Stimulated activated CD8-positive, alpha-beta memory T cell treated with anti-CD3 and anti-CD28 coated beads, Interleukin-4, amount 100 ng/mL, for 4 hours (primary cell): ENCODE measurements at regions not wholly inside any gene's neighbourhood (a gene's known extent, or its start where the extent isn't known, plus 50 kb on each side); places are given as distances from the start of the nearest gene placed in this dataset.
"Not testable (repeated sequence)": the region's sequence is repeated elsewhere in the genome, so short reads cannot be mapped to it uniquely, and the experiment has no call there.

Source experiments
- DNase-seq, 2 donors: peaks; one replicate each; pipeline ENCODE4 v3.0.0-alpha.2; 2020; ENCODE audit warnings: low read depth in 2 of 2, low spot score in 1 of 2

DNA sequence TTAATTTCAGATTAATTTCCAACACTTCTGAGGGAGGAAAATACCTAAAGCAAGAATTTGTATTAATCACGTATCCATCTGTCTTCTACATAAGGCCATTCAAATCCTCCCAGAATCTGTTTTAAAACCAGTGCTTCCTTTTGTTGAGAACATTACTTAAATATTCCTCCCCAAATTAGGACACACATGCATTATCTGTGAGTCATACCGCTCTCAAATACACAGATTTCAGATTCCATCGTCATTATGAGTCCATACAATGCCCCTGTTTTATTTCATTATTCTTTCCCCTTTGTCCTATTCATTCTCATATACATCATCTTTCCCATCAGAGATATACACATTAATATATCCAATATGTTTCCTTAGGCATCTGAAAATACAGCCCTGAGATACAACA, 57.3 kb upstream of the PRSS12 start:
- no peak for DNase-seq

DNA sequence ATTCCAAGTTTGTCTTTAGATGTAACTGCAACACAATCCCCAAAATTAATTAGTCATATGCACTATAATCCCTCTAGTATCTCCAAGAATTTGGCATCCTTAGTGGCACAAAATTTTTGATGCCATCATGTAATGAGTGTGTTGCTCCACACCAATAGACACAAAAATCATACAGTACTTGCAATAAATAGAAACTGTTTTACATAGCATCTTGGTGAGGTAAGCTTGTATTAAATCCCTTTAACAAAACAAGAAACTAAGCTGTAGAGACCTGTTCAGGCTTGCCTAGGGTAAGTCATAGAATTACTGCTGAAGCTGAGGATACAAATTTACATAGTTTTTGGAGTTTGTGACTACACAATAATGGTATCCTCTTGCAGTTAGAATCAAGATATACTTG, 64.5 kb upstream of the PRSS12 start:
- DNase-seq: no peak

DNA sequence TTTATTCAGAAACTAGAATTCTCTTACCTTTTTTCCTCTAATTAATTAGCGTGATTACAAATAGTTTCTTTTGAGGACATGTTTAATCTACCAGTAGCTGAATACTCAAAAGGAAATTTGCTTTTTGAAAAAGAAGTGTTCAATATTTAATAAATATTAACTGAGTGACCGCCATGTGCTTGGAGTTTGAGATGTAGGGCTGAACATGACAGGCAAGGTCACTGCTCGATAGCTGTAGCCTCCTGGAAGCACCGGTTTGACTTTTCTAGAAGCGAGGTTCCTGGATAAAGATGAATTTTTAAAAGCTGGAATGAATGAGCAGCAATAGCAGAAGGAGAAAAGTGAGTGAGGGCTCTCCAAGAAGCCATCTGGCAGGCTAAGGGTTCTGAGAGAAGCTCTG, 65.0 kb upstream of the PRSS12 start:
- DNase-seq: not testable (repeated sequence)

DNA sequence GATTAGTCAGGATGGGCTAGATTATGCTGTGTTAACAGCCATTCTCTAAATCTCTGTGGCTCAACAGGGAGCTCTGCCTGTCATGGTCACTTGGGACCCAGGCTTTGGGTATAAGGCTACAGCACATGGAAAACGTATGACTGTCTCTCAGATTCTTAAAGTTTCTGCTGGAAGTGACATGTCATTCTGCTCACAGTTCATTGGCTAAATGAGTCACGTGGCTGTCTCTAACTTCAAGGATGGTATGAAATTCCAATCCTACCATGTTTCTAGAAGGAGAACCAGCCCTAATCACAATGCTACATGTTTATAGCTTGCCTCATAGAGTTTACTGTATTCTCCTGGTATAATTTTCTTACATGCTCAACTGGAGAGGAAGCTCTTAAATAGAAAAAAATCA, 65.6 kb upstream of the PRSS12 start:
- not testable (repeated sequence) for DNase-seq

DNA sequence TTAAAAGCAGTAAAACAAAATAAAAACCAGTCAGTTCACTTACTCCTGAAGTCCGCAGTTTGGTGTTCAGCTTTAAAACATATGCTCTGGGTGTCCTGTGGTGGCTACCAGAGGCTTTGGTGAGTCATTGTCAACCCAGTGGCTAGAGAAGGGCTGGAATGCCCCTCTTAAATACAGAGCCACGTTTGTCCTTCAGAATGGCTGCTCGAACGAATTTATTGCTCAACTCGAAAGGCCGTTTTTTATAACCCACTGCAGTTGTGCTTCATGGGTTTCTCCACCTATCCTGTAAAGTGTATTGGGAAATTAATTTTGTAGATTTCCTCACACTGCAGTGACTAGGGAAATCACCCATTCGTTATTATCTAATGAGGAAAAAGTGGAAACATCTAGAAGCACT, 66.8 kb upstream of the PRSS12 start:
- DNase-seq: not testable (repeated sequence)

DNA sequence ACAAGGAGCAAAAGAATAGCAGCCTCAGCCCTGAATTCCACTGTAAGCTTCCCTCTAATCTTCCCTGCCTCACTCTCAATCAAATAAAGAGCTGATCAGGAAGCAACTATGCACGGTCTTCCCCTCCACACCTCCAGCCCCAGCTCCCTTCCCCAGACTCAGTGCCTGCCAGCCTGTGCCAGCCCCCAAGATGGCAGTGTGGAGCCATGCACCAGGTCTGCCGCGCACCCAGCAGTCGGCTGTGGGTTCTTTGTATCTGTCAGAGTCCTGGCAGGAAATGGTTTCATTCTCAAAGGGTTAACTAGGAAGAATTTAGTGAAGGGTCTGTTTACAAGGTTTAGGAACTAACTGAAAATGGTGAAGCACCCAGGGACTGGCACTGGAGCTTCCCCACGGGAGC, 71.3 kb upstream of the PRSS12 start:
- not testable (repeated sequence) for DNase-seq

DNA sequence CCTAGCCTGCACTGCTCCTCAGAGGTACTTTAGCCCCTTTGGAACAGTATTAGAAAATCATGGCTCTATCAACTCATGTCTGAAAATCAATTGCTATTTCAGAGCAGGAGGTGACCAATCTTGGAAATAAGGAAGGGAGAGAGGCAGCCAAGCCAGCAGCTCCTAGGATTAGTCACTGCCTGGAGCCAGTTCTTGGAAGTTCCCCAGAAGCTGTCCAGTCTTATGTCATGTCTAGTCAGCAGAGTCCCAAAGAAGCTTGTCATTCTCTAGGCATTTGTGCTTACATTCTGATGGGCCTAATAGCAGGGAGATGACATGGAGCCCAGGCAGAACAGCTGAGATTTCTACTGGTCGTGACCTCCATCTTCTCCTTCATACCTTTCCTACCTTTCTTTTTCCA, 76.1 kb upstream of the PRSS12 start:
- not testable (repeated sequence) for DNase-seq

DNA sequence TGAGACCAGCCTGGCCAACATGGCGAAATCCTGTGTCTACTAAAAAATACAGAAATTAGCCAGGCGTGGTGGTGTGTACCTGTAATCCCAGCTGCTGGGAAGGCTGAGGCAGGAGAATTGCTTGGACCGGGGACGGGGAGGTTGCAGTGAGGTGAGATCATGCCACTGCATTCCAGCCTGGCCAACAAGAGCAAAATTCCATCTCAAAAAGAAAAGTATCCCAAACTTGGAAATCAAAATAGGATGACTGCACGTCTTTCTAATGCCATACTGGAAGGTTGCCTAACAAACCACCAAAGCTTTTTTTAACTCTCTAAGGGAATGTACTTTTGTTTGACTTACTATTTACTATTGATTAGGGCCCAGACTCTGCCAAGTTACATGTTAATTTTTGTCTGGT, 79.6 kb upstream of the PRSS12 start:
- DNase-seq: not testable (repeated sequence)

DNA sequence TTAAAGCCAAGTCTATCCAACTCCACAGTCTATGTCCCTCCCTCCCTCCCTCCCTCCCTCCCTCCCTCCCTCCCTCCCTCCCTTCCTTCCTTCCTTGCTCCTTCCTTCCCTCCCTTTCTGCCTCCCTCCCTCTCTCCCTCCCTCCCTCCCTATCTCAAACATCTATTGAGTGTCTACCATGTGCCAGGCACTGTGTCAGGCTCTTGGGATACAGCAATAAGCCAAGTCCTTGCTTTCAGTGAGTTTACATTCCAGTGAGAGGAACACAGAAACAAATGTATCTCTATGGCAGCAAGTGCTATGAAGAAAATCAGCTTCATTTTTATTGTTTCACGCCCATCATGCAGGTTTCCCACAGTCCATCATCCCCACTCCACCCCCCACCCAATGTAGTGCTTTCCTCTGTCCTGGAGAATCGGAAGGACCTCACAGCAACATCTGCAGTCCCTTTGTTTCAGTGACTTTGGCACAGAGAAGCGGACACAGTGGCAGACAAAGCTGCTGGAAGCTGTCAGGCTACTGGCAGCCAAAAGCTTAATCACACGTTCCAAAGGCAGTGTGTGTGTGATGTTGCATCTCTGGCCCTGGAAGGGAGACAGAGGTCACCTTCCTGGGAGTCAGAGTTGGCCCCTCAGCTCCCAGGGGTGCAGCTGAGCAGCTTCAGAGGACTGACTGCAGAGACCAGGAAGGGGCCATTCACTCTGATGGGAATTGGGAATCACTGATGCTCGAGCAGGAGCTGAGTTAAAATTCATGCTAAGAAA, 81.0 kb upstream of the PRSS12 start:
- not testable (repeated sequence) for DNase-seq

DNA sequence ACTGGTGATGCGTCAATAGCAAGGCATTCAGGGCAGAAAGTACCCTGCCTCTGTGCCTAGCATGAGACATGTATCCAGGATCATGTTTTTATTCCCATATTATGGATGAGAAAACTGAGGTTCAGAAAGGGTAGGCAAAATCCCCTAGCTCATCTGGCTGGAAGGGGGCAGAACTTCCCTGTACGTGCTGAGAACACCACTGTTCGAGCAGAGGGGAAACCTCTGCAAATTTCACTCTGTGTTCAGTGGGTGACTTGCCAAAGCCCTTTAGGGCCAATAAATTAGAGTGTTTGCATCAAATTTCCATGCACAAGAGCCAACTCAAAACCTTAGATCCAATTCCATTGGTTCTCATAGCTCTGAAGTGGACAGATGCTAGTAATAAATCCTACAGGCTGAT, 82.6 kb upstream of the PRSS12 start:
- not testable (repeated sequence) for DNase-seq

DNA sequence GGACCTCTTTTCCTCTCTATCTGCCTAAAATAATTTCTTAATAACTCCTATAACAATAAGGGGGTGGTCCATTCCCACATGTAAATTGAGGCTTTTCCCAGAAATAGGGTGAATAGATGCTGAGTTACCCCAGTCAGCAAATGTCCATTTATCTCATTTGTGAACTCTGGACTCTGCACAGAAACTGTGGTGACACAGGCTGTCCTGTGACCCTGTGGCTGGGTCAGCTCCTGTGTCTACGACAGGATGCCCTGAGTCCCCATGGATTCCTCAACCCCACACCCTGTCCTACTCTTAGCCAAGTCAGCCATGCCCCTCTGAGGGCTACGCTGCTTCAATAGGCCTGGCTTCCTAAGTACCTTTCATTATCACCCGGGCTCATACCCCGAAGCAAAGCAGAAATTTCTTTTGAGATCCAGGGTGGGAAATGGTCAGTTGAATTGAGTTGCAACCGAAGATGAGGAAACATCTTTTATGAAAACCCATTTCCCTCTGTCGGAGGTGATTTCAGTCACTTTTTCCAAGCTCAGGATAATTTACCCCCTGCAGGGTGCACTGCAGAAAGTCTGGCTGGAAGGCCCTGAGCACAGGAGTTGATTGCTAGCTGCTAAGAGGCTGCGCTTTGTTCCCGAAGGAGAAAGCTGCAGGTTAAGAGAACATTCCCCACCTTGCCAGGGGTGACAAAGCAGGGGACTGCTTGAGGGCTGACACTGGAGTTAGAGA, 89.5 kb upstream of the PRSS12 start:
- not testable (repeated sequence) for DNase-seq

DNA sequence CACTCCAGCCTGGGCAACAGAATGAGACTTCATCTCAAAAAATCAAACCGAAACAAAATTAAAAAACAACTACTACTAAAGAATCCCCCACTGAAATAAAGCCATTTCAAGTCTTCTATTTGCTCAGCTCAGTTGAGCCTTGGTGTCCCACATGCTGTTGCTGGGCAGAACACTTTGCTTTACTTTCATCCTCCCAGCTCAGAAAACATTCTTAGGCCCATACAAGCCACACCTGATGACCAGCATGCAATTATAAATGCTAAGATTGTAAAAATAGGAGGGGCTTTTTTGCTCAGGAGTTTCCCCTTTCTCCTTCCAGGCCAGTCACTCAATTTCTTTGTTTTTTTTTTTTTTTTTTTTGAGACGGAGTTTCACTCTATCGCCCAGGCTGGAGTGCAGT, 94.6 kb upstream of the PRSS12 start:
- DNase-seq: not testable (repeated sequence)

DNA sequence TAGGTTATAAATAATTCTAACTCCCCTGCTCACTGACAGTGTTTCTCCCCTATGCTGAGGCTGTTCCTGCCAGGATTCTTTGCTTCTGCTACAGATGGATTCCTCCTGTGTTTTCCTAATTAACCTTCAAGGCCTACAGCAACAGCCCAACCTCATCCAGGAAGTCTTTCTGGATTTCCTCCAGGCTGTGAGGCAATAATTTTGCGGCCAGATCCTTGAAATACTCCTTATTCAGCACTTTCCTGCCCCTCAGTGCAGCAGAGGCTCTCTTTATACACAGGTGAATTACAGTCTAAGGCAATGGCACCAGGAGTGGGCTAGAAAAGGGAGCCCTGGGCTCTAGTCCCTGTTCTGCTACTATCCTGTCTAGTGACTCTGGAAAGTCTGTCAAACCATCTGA, 102.1 kb upstream of the PRSS12 start:
- not testable (repeated sequence) for DNase-seq

DNA sequence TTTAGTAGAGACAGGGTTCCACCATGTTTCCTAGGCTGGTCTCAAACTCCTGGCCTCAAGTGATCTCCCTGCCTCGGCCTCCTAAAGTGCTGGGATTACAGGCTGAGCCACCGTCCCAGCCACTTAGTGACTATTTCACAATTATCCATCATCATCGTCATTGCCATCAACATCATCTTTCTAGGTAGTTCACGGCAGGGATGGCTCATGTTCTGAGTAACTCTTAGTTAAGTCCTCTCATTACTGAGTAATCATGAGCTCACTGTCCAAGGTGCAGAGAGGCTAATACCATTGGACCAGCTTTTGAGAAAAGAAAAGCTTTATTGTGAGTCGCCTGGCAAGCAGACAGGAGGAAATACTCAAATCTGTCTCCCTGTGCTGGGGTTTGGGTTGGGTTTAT, 108.6 kb upstream of the PRSS12 start:
- DNase-seq: not testable (repeated sequence)

DNA sequence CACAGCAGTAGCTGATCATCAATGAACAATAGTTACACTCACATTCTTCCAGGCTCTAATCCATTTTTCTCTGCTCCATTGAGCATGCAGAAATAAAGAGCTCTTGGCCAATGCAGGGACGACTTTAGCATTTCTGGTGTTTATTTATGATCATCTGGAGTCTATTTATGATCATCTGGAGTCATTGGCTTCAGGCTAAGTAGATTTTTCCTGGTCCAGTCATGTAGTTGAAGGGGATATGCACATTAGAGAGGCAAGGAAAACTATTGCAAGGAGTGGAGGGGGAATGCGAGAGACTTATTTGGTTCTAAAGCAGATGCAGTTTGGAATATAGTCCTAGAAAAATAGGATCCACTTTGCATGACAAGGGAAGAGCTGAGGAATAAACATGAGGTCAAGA, 113.0 kb upstream of the PRSS12 start:
- not testable (repeated sequence) for DNase-seq

DNA sequence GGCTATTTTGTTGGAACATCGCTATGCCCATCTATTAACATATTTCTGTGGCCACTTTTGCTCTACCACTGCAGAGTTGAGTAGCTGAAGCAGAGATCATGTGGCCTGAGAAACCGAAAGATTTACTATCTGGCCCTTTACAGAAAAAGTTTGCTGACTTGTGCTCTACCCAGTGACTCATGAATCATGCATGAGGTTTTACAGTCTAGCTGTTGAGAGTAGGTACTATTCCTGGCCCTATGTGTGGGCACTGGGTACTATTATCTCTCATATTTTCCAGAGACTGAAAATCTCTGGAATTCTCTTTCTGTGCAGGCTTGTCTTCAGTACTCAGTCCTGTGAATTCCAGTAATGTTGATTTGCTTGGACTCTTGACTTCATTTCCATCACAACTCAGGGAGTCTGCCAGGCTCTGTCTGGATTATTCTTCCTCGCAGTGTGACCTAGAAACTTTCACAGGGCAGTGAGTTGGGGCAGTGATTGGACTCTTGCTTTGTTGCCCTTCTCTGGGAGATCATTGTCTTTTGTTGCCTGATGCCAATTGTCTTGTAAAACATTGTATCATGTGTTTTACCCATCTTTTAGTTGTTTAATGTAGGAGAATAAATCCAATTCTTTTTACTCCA, 121.3 kb upstream of the PRSS12 start:
- not testable (repeated sequence) for DNase-seq

DNA sequence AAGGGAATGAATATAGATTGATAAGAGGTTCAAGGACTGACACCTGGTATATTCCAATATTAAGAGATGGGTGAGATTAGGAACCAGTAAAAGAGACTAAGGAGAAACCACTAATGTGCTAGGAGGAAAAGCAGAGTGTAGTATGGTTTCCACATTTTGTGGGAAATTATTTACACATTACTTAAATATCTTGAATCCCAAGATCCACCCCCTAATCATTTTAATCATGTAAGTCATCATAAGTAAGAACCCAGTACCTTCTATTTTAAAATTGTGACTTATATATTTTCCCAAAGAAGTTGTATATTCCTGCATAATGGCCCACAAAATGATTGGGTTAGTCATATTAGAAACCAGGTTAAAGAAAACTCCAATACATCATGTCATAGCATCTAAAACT, 122.0 kb upstream of the PRSS12 start:
- not testable (repeated sequence) for DNase-seq

DNA sequence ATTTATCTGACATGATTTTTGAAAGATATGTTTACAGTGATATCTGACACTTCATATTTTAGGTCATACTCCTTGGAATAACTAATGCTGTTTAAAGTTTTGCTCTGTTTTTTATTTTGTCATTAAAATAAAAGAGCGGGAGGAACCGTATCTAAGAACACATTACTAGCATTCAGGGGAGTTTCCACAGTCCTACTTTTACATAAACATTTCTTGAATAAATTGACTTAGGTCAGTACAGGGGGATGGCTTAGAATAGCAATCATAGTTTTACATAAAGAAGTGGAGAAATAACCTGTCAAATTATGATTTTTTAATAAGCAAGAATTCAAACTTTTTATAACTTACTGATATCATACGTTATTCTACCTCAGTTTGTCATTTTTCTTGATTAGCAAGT, 123.1 kb upstream of the PRSS12 start:
- not testable (repeated sequence) for DNase-seq

DNA sequence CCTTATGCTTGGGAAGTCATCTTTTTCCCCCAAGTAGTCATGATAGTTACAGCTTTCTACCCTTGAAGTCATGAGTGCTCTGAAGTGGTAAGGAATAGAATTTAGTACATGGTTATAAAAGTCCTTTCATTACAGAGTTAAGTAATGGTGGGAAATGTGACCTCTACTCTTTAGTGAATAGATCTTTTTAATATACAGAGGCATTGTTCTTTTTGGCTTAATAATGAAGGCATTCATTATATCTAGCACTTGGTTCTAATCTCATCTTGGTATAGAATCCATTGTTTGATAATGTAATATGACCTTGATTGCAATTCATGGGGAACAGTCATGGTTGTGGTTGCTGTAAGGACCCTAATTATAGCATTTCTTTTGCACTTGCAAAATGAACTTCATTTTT, 125.0 kb upstream of the PRSS12 start:
- not testable (repeated sequence) for DNase-seq

DNA sequence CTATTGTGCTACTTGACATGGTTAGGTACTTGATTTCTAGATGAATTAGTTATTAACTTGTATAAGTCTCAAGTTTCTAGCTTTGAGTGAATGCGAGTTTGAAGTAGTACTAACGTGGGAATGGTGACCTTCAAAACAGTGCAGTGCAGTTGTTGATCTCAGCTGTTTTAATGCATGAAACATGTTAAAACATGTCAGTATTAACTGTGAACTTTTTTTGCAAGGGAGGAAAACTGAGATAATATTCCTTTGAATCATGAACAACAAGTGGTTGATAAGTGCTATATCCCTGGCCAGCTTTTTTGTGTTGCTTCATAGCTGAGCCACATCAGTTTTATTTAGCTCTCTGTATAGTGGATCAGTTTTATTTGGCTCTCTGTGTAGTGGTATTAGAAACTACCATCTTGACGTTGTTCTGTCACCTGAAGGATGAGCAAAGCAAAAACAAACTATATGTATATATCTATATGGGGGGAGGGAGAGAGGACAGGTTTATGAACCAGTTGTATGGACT, 133.1 kb upstream of the PRSS12 start:
- DNase-seq: not testable (repeated sequence)

DNA sequence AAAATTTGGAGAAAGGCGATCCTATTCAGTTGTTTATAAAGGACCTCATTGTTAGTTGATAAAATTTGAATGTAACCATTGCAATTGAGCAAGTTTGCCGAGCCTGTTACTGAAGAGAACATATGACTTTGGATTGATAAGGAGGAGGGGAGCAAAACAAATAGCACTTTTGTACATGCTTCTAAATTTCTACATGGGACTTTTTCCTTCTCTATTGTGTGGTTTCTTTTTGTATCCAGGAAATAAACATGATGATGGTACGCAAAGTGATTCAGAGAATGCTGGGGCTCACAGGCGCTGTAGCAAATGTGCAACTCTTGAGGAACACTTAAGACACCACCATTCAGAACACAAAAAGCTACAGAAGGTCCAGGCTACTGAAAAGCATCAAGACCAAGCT, 140.2 kb upstream of the PRSS12 start:
- DNase-seq: not testable (repeated sequence)

DNA sequence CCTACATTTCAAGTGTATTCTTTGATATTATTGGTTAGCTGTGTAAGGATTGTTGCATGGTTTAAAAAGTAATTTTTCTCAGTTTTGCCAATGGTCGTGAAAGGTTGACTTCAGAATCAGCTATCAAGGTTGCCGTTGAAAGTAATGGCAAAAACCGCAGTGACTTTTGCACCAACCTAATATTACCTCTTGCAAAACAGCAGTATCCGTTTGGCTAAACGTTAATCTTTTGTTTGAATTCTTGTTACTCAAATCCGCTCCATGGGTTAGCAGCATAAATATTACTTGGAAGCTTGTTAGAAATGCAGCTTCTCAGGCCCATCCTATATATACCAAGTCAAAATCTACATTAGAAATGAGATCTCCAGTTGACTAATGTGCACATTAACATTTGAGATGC, 141.6 kb upstream of the PRSS12 start:
- DNase-seq: not testable (repeated sequence)
